ENCODE measurements at regions not wholly inside any gene's neighbourhood (a gene's known extent, or its start where the extent isn't known, plus 50 kb on each side); places are given as distances from the start of the nearest gene placed in this dataset.

DNA sequence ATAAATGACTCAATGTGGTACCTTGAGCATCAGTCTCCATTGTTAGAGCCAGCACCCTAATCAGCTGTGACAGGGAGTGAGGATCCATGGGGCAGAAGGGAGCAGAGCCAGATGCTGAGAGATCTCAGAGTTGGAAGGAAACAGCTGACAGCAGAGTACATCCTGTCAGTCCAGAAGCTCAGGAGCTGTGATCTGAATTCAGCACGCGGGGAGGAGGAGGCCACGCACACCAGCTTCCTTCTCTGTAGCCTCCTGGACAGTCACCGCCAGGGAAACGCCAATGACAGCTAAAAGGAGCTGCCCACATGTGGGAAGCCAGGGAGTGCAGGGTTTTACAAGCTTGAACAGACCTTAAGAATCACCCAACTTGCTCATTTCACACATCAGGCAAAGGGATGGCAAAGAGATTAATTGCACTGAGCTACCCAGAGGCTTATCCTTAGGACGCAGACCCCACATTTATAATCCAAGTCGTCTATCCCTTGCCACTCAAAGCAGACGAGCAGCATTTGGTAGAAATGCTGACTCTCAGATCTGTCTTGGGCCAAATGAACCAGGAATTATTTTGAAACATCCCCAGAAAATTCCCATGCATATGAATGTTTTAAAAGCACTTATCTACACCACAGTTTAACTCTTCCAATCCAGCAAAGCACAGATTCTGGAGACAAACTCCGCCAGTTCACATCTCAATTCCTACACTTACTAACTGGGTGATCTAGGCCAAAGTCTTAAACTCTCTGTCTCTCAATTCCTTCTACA lies 322.6 kb upstream of the TMTC1 start:
- Histone ChIP-seq H3K9me3 (no peaks in the 10 kb centered on the region), H3K36me3 (no peaks in the 10 kb centered on the region), H3K4me3 (ENCODE audit: low read depth, low read length) (no peak overlapping the region), H3K27me3 (no peaks in the 10 kb centered on the region), H3K4me1 (peaks cover 8% of the 10 kb centered on the region)
- TF ChIP-seq, protein P1, sequence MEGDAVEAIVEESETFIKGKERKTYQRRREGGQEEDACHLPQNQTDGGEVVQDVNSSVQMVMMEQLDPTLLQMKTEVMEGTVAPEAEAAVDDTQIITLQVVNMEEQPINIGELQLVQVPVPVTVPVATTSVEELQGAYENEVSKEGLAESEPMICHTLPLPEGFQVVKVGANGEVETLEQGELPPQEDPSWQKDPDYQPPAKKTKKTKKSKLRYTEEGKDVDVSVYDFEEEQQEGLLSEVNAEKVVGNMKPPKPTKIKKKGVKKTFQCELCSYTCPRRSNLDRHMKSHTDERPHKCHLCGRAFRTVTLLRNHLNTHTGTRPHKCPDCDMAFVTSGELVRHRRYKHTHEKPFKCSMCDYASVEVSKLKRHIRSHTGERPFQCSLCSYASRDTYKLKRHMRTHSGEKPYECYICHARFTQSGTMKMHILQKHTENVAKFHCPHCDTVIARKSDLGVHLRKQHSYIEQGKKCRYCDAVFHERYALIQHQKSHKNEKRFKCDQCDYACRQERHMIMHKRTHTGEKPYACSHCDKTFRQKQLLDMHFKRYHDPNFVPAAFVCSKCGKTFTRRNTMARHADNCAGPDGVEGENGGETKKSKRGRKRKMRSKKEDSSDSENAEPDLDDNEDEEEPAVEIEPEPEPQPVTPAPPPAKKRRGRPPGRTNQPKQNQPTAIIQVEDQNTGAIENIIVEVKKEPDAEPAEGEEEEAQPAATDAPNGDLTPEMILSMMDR (IDR thresholded peaks at IDR 0.05; ENCODE audit: low read depth, low read length) = no peak
- DNase-seq = peak; percentile 13

DNA sequence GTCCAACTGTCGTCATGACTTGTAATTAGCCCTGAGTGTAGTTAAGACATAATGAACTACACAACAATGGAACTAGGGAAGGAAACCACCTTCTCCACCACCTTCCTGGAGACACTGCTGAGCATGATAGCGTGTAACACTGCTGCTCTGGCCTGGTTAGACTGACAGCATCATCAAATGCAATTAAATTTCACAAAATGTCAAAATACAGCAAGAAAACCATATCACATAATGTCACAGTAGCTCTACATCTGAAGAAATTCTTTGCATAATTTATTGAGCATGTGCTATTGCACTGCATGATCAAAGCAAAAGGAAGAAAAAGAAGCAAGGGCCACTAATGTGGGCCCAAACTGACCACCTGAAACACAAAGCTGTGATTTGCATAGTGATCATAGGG lies 321.8 kb upstream of the TMTC1 start:
- Histone ChIP-seq H3K4me1 (peaks cover 3% of the 10 kb centered on the region; the same call in 1 of the 2 replicates), H3K9me3 (no peaks in the 10 kb centered on the region), H3K36me3 (no peaks in the 10 kb centered on the region), H3K4me3 (ENCODE audit: low read depth, low read length) (no peak overlapping the region), H3K27me3 (no peaks in the 10 kb centered on the region)
- no peak for DNase-seq
- TF ChIP-seq, protein P1 (IDR thresholded peaks at IDR 0.05; ENCODE audit: low read depth, low read length) = no peak

DNA sequence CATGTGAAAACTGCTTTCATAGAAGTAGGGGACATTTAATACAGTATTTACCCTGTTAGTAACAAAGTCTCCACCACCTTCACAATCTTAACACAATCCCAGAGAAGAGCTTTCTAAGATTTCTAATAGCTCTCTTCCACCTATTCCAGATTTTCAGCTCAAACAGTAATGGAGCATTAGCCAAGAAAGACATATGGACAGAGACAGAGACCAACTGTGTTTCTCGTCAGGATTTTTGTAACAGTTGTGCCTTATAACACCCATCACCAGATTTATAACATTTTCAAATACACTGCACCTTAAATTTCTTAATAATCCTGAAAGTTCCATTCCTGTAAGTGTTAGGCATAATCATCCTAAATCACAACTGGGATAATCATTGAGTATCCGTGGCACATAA lies 321.2 kb upstream of the TMTC1 start:
- no peaks in the 10 kb centered on the region for H3K36me3 ChIP-seq
- H3K4me1 ChIP-seq = peaks cover 3% of the 10 kb centered on the region; the same call in 1 of the 2 replicates
- TF ChIP-seq, protein P1 (IDR thresholded peaks at IDR 0.05; ENCODE audit: low read depth, low read length) = no peak
- no peak overlapping the region for H3K4me3 ChIP-seq (ENCODE audit: low read depth, low read length)
- no peaks in the 10 kb centered on the region for H3K27me3 ChIP-seq
- no peak for DNase-seq
- H3K9me3 ChIP-seq = no peaks in the 10 kb centered on the region

DNA sequence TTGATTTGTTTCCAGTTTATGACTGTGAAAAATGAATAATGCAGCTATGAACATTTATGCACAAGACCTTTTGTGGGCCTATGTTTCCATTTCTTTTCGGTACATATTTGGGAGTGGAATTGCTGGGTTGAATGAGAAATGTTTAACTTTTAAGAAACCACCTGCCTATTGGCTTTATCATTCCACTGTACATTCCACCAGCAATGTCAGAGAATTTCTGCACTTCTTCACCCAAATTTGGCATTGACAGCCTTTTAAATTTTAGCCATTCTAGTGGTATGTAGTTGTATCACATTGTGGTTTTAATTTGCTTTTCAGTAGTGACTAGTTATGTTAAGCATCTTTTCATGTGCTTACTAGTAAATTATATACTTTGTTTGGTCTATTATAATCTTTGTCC lies 317.0 kb upstream of the TMTC1 start:
- Histone ChIP-seq H3K9me3 (no peaks in the 10 kb centered on the region), H3K4me3 (ENCODE audit: low read depth, low read length) (no peak overlapping the region), H3K4me1 (no peaks in the 10 kb centered on the region; the same call in 1 of the 2 replicates), H3K27me3 (no peaks in the 10 kb centered on the region), H3K36me3 (no peaks in the 10 kb centered on the region)
- DNase-seq = no peak
- TF ChIP-seq, protein P1 (IDR thresholded peaks at IDR 0.05; ENCODE audit: low read depth, low read length) = no peak

DNA sequence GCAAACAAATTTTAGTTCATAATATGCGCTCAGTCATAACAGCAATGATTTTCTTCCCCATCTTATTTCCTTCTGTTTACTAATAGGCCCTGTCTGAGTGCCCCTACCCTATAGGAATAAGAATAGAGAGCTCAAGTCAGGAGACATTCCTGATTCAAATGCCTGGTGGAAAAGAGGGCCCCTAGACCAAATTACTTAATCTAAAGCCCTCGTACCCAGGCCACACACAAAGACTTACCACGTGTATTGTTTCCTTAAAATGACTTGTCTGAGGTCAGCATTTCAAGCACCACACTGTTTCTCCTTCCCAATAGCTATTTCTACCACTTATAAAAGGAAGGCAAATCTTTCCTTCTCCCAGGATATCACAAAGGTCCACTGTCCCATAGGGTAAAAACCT lies 314.9 kb upstream of the TMTC1 start:
- TF ChIP-seq, protein P1 (IDR thresholded peaks at IDR 0.05; ENCODE audit: low read depth, low read length) = no peak

DNA sequence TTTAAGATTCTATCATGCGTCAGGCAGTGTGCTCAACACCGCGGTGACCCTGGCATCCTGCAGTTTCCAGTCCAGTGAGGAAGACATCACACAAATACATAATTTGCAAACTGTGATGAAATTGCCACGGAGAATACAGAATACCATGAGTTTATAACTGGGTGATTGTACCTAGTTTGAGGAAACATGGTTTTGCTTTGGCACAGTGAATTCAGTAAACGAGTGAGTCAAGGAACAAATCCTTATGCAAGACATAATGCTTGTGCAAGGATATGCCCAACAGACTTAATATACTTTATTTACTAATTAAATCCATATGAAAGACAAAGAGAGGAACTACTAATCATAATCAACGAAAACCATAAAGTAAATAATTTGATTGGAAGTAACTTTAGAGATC lies 311.8 kb upstream of the TMTC1 start:
- TF ChIP-seq, protein P1 (IDR thresholded peaks at IDR 0.05; ENCODE audit: low read depth, low read length) = no peak
- Histone ChIP-seq H3K4me3 (ENCODE audit: low read depth, low read length) (no peak overlapping the region), H3K36me3 (no peaks in the 10 kb centered on the region), H3K4me1 (no peaks in the 10 kb centered on the region), H3K9me3 (no peaks in the 10 kb centered on the region), H3K27me3 (no peaks in the 10 kb centered on the region)
- no peak for DNase-seq

More for the DNA sequence above, 314.9 kb upstream of the TMTC1 start:
- Histone ChIP-seq H3K4me1 (no peaks in the 10 kb centered on the region), H3K4me3 (ENCODE audit: low read depth, low read length) (no peak overlapping the region), H3K9me3 (no peaks in the 10 kb centered on the region), H3K36me3 (no peaks in the 10 kb centered on the region), H3K27me3 (no peaks in the 10 kb centered on the region)
- no peak for DNase-seq

Data from BE2C (cell line).